CD14-positive monocyte (primary cell): ENCODE measurements at regions not wholly inside any gene's neighbourhood (a gene's known extent, or its start where the extent isn't known, plus 50 kb on each side); places are given as distances from the start of the nearest gene placed in this dataset.

Source experiments
- DNase-seq, 3 donors: peaks; one replicate each; pipeline ENCODE4 v3.0.0-alpha.2; 2011 to 2022
- H2AFZ ChIP-seq: 2 replicates; pipeline ENCODE4 v1.6.0; 2012; ENCODE audit warnings: mild to moderate bottlenecking, low read depth, low read length, inconsistent platforms; ENCODE audit not compliant: insufficient read depth, poor library complexity, severe bottlenecking
- H3K27ac ChIP-seq, 2 donors: 1 replicate in 1 of 2; 2 replicates in 1 of 2; pipeline ENCODE4 v1.5.1; 2012 to 2013; ENCODE audit warnings: low read length in 2 of 2, control low read depth in 1 of 2, inconsistent platforms in 1 of 2, low read depth in 1 of 2, mild to moderate bottlenecking in 1 of 2
- H3K27me3 ChIP-seq, 2 donors: one replicate each; pipeline versions ENCODE4 v1.6.0 to v1.6.1; 2011 to 2013; ENCODE audit warnings: low read length in 2 of 2; ENCODE audit not compliant: control insufficient read depth in 2 of 2, insufficient read depth in 2 of 2
- H3K36me3 ChIP-seq, 2 donors: replicated peaks in 1 of 2; 1 replicate in 1 of 2; 2 replicates in 1 of 2; pipeline versions ENCODE4 v1.5.1 to v1.6.1; 2012 to 2013; ENCODE audit warnings: low read length in 2 of 2, control low read depth in 1 of 2, inconsistent platforms in 1 of 2, mild to moderate bottlenecking in 1 of 2; ENCODE audit not compliant: insufficient read depth in 2 of 2, control insufficient read depth in 1 of 2
- H3K4me1 ChIP-seq, 2 donors: 1 replicate in 1 of 2; 2 replicates in 1 of 2; pipeline versions ENCODE4 v1.5.1 to v1.6.1; 2012 to 2013; ENCODE audit warnings: low read length in 2 of 2, control low read depth in 1 of 2, inconsistent platforms in 1 of 2, mild to moderate bottlenecking in 1 of 2, moderate library complexity in 1 of 2; ENCODE audit not compliant: insufficient read depth in 2 of 2, control insufficient read depth in 1 of 2
- H3K4me2 ChIP-seq: replicated peaks from 2 replicates; pipeline ENCODE3; 2012; ENCODE audit warnings: low read length, moderate library complexity, mild to moderate bottlenecking; ENCODE audit not compliant: poor library complexity, severe bottlenecking; ENCODE audit errors: extremely low read depth
- H3K4me3 ChIP-seq, 3 experiments: fragments of 200-600 bp in 1 of 3; sonication (generic) in 1 of 3; replicated peaks in 1 of 3; 1 replicate in 2 of 3; 2 replicates in 1 of 3; pipeline ENCODE4 v1.5.1; 2011 to 2013; ENCODE audit warnings: low read length in 3 of 3, mild to moderate bottlenecking in 3 of 3, control low read depth in 2 of 3, low read depth in 2 of 3, inconsistent platforms in 1 of 3, moderate library complexity in 1 of 3
- H3K79me2 ChIP-seq: 2 replicates; pipeline ENCODE4 v1.6.0; 2012; ENCODE audit warnings: mild to moderate bottlenecking, control low read depth, inconsistent platforms, low read length, moderate library complexity; ENCODE audit not compliant: insufficient read depth
- H3K9ac ChIP-seq: 2 replicates; pipeline ENCODE4 v1.6.0; 2017; ENCODE audit warnings: low read length, mild to moderate bottlenecking; ENCODE audit not compliant: insufficient read depth, poor library complexity, severe bottlenecking
- H3K9me3 ChIP-seq, 2 donors: replicated peaks in 1 of 2; 1 replicate in 1 of 2; 2 replicates in 1 of 2; pipeline versions ENCODE4 v1.5.1 to v1.6.1; 2012 to 2013; ENCODE audit warnings: low read length in 2 of 2, control low read depth in 1 of 2; ENCODE audit not compliant: control insufficient read depth in 1 of 2, insufficient read depth in 1 of 2
- H4K20me1 ChIP-seq: 2 replicates; pipeline ENCODE4 v1.6.0; 2012; ENCODE audit warnings: mild to moderate bottlenecking, low read length, control low read depth, moderate library complexity; ENCODE audit not compliant: insufficient read depth
- H3K27ac Mint-ChIP-seq, 7 donors: one replicate each; pipeline ENCODE4 v1.8.0; 2020; ENCODE audit warnings: mild to moderate bottlenecking in 7 of 7, mixed read lengths in 7 of 7, moderate library complexity in 6 of 7, inconsistent platforms in 2 of 7
- H3K27me3 Mint-ChIP-seq, 3 donors: one replicate each; pipeline ENCODE4 v1.8.0; 2021 to 2022; ENCODE audit warnings: low read depth in 3 of 3, mild to moderate bottlenecking in 3 of 3, mixed read lengths in 3 of 3, moderate library complexity in 3 of 3, inconsistent platforms in 1 of 3
- H3K36me3 Mint-ChIP-seq, 2 donors: one replicate each; pipeline ENCODE4 v1.8.0; 2020; ENCODE audit warnings: mixed read lengths in 2 of 2, inconsistent platforms in 1 of 2, mild to moderate bottlenecking in 1 of 2
- H3K4me1 Mint-ChIP-seq: one replicate; pipeline ENCODE4 v1.8.0; 2020; ENCODE audit warnings: mild to moderate bottlenecking, mixed read lengths
- H3K4me3 Mint-ChIP-seq, 2 donors: one replicate each; pipeline ENCODE4 v1.8.0; 2020; ENCODE audit warnings: mild to moderate bottlenecking in 2 of 2, mixed read lengths in 2 of 2, moderate library complexity in 1 of 2
- H3K9me3 Mint-ChIP-seq, 7 donors: one replicate each; pipeline ENCODE4 v1.8.0; 2020 to 2022; ENCODE audit warnings: mixed read lengths in 7 of 7, mild to moderate bottlenecking in 6 of 7, moderate library complexity in 6 of 7, inconsistent platforms in 2 of 7
- CTCF ChIP-seq: fragments of 200-600 bp; IDR thresholded peaks from one replicate; pipeline ENCODE4 v1.8.0; 2022; ENCODE audit warnings: antibody characterized with exemption, mild to moderate bottlenecking
- WGBS: methylation state at CpG from one replicate; pipeline ENCODE4 v1.1.5; 2013; ENCODE audit warnings: missing lambda C conversion rate; ENCODE audit not compliant: insufficient coverage; 5-methylcytosine and 5-hydroxymethylcytosine counted together
- intact Hi-C, 2 donors: fragments of 100-400 bp; cut with micrococcal nuclease; formaldehyde crosslinking; loops; one replicate each; pipeline versions ENCODE4 v1.15.0 to v1.15.1; 2023

GRCh38 chrX:146581981-146582712 is 227.4 kb upstream of the CXorf51B start:
- intact Hi-C loops = no loop called here
- 80% methylated on average over 1 of the region's 5 CpGs for whole genome bisulfite sequencing
- no peak overlapping the region for H3K27ac Mint-ChIP-seq
- H3K9me3 Mint-ChIP-seq = peaks cover 0 to 7% (median 4%) of the 10 kb centered on the region in 7 donors
- no peak overlapping the region for H2AFZ ChIP-seq
- no peaks in the 10 kb centered on the region for H3K4me1 Mint-ChIP-seq
- no peaks in the 10 kb centered on the region for H4K20me1 ChIP-seq
- H3K27ac ChIP-seq = no peak overlapping the region
- H3K36me3 ChIP-seq = no peaks in the 10 kb centered on the region
- TF ChIP-seq CTCF = no peak
- peaks cover 0 to 16% of the 10 kb centered on the region in 2 donors for H3K9me3 ChIP-seq
- no peak overlapping the region for H3K4me3 ChIP-seq
- no peaks in the 10 kb centered on the region for H3K27me3 Mint-ChIP-seq
- no peaks in the 10 kb centered on the region for H3K27me3 ChIP-seq
- H3K79me2 ChIP-seq = no peaks in the 10 kb centered on the region
- H3K4me1 ChIP-seq = no peaks in the 10 kb centered on the region
- H3K4me2 ChIP-seq = no peak overlapping the region
- no peak overlapping the region for H3K4me3 Mint-ChIP-seq
- no peak overlapping the region for H3K9ac ChIP-seq
- no peaks in the 10 kb centered on the region for H3K36me3 Mint-ChIP-seq
- no peak for DNase-seq

GRCh38 chrX:146602246-146602645 is 207.3 kb upstream of the CXorf51B start:
- H3K9ac ChIP-seq = no peak overlapping the region
- H3K9me3 ChIP-seq = peaks cover 0 to 8% of the 10 kb centered on the region in 2 donors
- no peaks in the 10 kb centered on the region for H3K79me2 ChIP-seq
- no CpG with 5 or more reads among the region's 6 CpGs for WGBS
- H3K36me3 ChIP-seq = no peaks in the 10 kb centered on the region
- Mint-ChIP-seq H3K27ac (peak overlapping the region in 1 of 7 donors; percentile 0), H3K36me3 (no peaks in the 10 kb centered on the region), H3K4me1 (no peaks in the 10 kb centered on the region), H3K4me3 (no peak overlapping the region), H3K9me3 (peaks cover 0 to 11% (median 4%) of the 10 kb centered on the region in 7 donors), H3K27me3 (no peaks in the 10 kb centered on the region)
- no peak for DNase-seq
- H3K4me3 ChIP-seq = no peak overlapping the region
- H3K27me3 ChIP-seq = no peaks in the 10 kb centered on the region
- no peak overlapping the region for H2AFZ ChIP-seq
- H4K20me1 ChIP-seq = no peaks in the 10 kb centered on the region
- H3K4me2 ChIP-seq = no peak overlapping the region
- H3K27ac ChIP-seq = no peak overlapping the region
- no peak for TF ChIP-seq CTCF
- intact Hi-C loops = no loop called here
- no peaks in the 10 kb centered on the region for H3K4me1 ChIP-seq
